Activated T-helper 9 cell treated with anti-CD3 and anti-CD28 coated beads, Interleukin-2, amount 50 U/mL, for 16 hours (primary cell): ENCODE measurements at regions not wholly inside any gene's neighbourhood (a gene's known extent, or its start where the extent isn't known, plus 50 kb on each side); places are given as distances from the start of the nearest gene placed in this dataset.

Experiments used
- DNase-seq: peaks from one replicate; pipeline ENCODE4 v3.0.0-alpha.2; 2020; ENCODE audit warnings: low read depth

GRCh38 chr3:177947901-177948300, 588.3 kb upstream of the KCNMB2 start:
- no peak for DNase-seq

GRCh38 chr3:177948716-177949425, 587.4 kb upstream of the KCNMB2 start:
- DNase-seq, result no peak

GRCh38 chr3:177959188-177959587, 577.0 kb upstream of the KCNMB2 start:
- DNase-seq, result no peak

GRCh38 chr3:177960014-177960413, 576.2 kb upstream of the KCNMB2 start:
- no peak for DNase-seq

- no peak for DNase-seq
Measured at GRCh38 chr3:177960722-177961121, 575.5 kb upstream of the KCNMB2 start.

GRCh38 chr3:177961784-177962183, 574.5 kb upstream of the KCNMB2 start:
- no peak for DNase-seq

- DNase-seq, result no peak
Measured at GRCh38 chr3:177966493-177966892, 569.7 kb upstream of the KCNMB2 start.

- DNase-seq, result no peak
Measured at GRCh38 chr3:177968891-177969290, 567.3 kb upstream of the KCNMB2 start.

- DNase-seq, result no peak
Measured at GRCh38 chr3:177973241-177973840, 562.9 kb upstream of the KCNMB2 start.

GRCh38 chr3:177976241-177976640, 560.0 kb upstream of the KCNMB2 start:
- no peak for DNase-seq

GRCh38 chr3:177976866-177977265, 559.4 kb upstream of the KCNMB2 start:
- DNase-seq, result no peak

- DNase-seq, result no peak
Measured at GRCh38 chr3:177977381-177978158, 558.7 kb upstream of the KCNMB2 start.

- no peak for DNase-seq
Measured at GRCh38 chr3:177978946-177979345, 557.3 kb upstream of the KCNMB2 start.

GRCh38 chr3:177979703-177980102, 556.5 kb upstream of the KCNMB2 start:
- DNase-seq, result no peak

GRCh38 chr3:177981576-177981975, 554.7 kb upstream of the KCNMB2 start:
- no peak for DNase-seq

- no peak for DNase-seq
Measured at GRCh38 chr3:177982034-177982433, 554.2 kb upstream of the KCNMB2 start.

- DNase-seq, result no peak
Measured at GRCh38 chr3:177983320-177983719, 552.9 kb upstream of the KCNMB2 start.

GRCh38 chr3:177992993-177993970, 543.0 kb upstream of the KCNMB2 start:
- DNase-seq, result no peak

GRCh38 chr3:177994976-177995375, 541.3 kb upstream of the KCNMB2 start:
- no peak for DNase-seq

GRCh38 chr3:177995381-177996085, 540.7 kb upstream of the KCNMB2 start:
- DNase-seq, result no peak

GRCh38 chr3:178001670-178002101, 534.5 kb upstream of the KCNMB2 start:
- no peak for DNase-seq
